Adrenal gland (tissue), 9 donors: ENCODE measurements at regions not wholly inside any gene's neighbourhood (a gene's known extent, or its start where the extent isn't known, plus 50 kb on each side); places are given as distances from the start of the nearest gene placed in this dataset.

ENCODE experiments used
- DNase-seq, 7 donors: peaks; one replicate each; pipeline ENCODE4 v3.0.0-alpha.2; 2019 to 2020
- H3K27ac ChIP-seq, 5 donors: fragments of 200-600 bp; sonication (generic) in 4 of 5; 1 replicate in 3 of 5; 2 replicates in 2 of 5; pipeline versions ENCODE4 v1.5.1 to v1.8.0; 2016 to 2020; ENCODE audit warnings: mild to moderate bottlenecking in 1 of 5
- H3K27me3 ChIP-seq: fragments of 200-600 bp; 2 replicates; pipeline ENCODE4 v1.8.0; 2021
- H3K36me3 ChIP-seq, 2 donors: fragments of 200-600 bp; replicated peaks in 1 of 2; 1 replicate in 1 of 2; 2 replicates in 1 of 2; pipeline versions ENCODE4 v1.5.1 to v1.8.0; 2018 to 2022
- H3K4me1 ChIP-seq, 2 donors: fragments of 200-600 bp; replicated peaks in 1 of 2; 1 replicate in 1 of 2; 2 replicates in 1 of 2; pipeline versions ENCODE4 v1.5.1 to v1.8.0; 2018 to 2021
- H3K4me3 ChIP-seq, 4 donors: fragments of 200-600 bp; sonication (generic) in 3 of 4; one replicate each; pipeline ENCODE4 v1.5.1; 2016 to 2018
- H3K9me3 ChIP-seq, 3 donors: fragments of 200-600 bp; sonication (generic) in 1 of 3; replicated peaks in 1 of 3; 1 replicate in 2 of 3; 2 replicates in 1 of 3; pipeline versions ENCODE4 v1.5.1 to v1.8.0; 2016 to 2021
- CTCF ChIP-seq, 6 experiments: fragments of 450-650 bp in 4 of 6; fragments of 200-600 bp in 2 of 6; sonication (generic) in 1 of 6; IDR thresholded peaks; 1 replicate in 5 of 6; 2 replicates in 1 of 6; pipeline versions ENCODE4 v1.5.1 to v1.8.0; 2016 to 2021; ENCODE audit warnings: antibody characterized with exemption in 6 of 6, mild to moderate bottlenecking in 2 of 6, moderate library complexity in 1 of 6
- POLR2A ChIP-seq, 2 donors: fragments of 450-650 bp; IDR thresholded peaks; one replicate each; pipeline ENCODE4 v1.6.1; 2017; ENCODE audit warnings: antibody characterized with exemption in 2 of 2, mild to moderate bottlenecking in 2 of 2, moderate library complexity in 1 of 2
- WGBS, 4 donors: extraction: QIAGEN DNeasy Blood & Tissue Kit in 2 of 4; methylation state at CpG; one replicate each; pipeline versions ENCODE4 v1.1.5 to v1.1.7; 2013 to 2017; 5-methylcytosine and 5-hydroxymethylcytosine counted together
- intact Hi-C, 2 donors: fragments of 100-400 bp; cut with DNase I; formaldehyde crosslinking; loops; one replicate each; pipeline versions ENCODE4 v1.14.1 to v1.15.0; 2022 to 2023
- donor health status: healthy with polysubstance abuse.
- donor health status: Bipolar disorder and iron deficiency.
- donor health status: DM: yes; HTN: yes; CAD: no.
- donor health status: DM: no; HTN: no; CAD: no.
- donor health status: DM: no; HTN: no; CAD: no.

- no peaks in the 10 kb centered on the region for H3K4me1 ChIP-seq
- no peak for TF ChIP-seq POLR2A (IDR thresholded peaks at IDR 0.05)
- no peak for TF ChIP-seq CTCF (IDR thresholded peaks at IDR 0.05)
- no peak for DNase-seq
- 90 to 95% (median 91%) methylated on average over 4 of the region's 4 CpGs for WGBS, 4 donors
- H3K9me3 ChIP-seq = no peaks in the 10 kb centered on the region
- no peak overlapping the region for H3K27ac ChIP-seq
- H3K4me3 ChIP-seq = no peak overlapping the region
- no peaks in the 10 kb centered on the region for H3K27me3 ChIP-seq
- intact Hi-C loops = no loop called here
- no peaks in the 10 kb centered on the region for H3K36me3 ChIP-seq
Measured at GRCh38 chr21:23890652-23891051, 1716.6 kb downstream of the MRPL39 start.

- intact Hi-C loops = no loop called here
- WGBS, 4 donors = 79 to 87% (median 85%) methylated on average over 10 of the region's 10 CpGs
- H3K27ac ChIP-seq = no peak overlapping the region
- no peaks in the 10 kb centered on the region for H3K27me3 ChIP-seq
- DNase-seq = no peak
- TF ChIP-seq POLR2A (IDR thresholded peaks at IDR 0.05) (no peak), CTCF (IDR thresholded peaks at IDR 0.05) (no peak)
- no peaks in the 10 kb centered on the region for H3K4me1 ChIP-seq
- no peaks in the 10 kb centered on the region for H3K9me3 ChIP-seq
- H3K36me3 ChIP-seq = no peaks in the 10 kb centered on the region
- H3K4me3 ChIP-seq = no peak overlapping the region
Measured at GRCh38 chr21:23887725-23888306, 1719.5 kb downstream of the MRPL39 start.

- no peaks in the 10 kb centered on the region for H3K36me3 ChIP-seq
- no peak overlapping the region for H3K4me3 ChIP-seq
- H3K9me3 ChIP-seq = no peaks in the 10 kb centered on the region
- no peaks in the 10 kb centered on the region for H3K27me3 ChIP-seq
- no peak overlapping the region for H3K27ac ChIP-seq
- 81 to 95% (median 88%) methylated on average over 21 of the region's 21 CpGs for WGBS, 4 donors
- no peak for DNase-seq
- H3K4me1 ChIP-seq = no peaks in the 10 kb centered on the region
- TF ChIP-seq POLR2A (IDR thresholded peaks at IDR 0.05) (no peak), CTCF (IDR thresholded peaks at IDR 0.05) (no peak)
- intact Hi-C loops = no loop called here
Measured at GRCh38 chr21:23886828-23887724, 1720.2 kb downstream of the MRPL39 start.

- intact Hi-C loops = no loop called here
- no peaks in the 10 kb centered on the region for H3K27me3 ChIP-seq
- DNase-seq = no peak
- no peaks in the 10 kb centered on the region for H3K36me3 ChIP-seq
- no peak overlapping the region for H3K27ac ChIP-seq
- H3K4me1 ChIP-seq = no peaks in the 10 kb centered on the region
- no peak overlapping the region for H3K4me3 ChIP-seq
- TF ChIP-seq POLR2A (IDR thresholded peaks at IDR 0.05) (no peak), CTCF (IDR thresholded peaks at IDR 0.05) (no peak)
- no peaks in the 10 kb centered on the region for H3K9me3 ChIP-seq
- WGBS, 4 donors = 93 to 98% (median 95%) methylated on average over 4 of the region's 4 CpGs
Measured at GRCh38 chr21:23881783-23882182, 1725.5 kb downstream of the MRPL39 start.
